ENCODE measurements at regions not wholly inside any gene's neighbourhood (a gene's known extent, or its start where the extent isn't known, plus 50 kb on each side); places are given as distances from the start of the nearest gene placed in this dataset.

GRCh38 chr13:108574856-108575255, 54.6 kb upstream of the MYO16 start:
- TF ChIP-seq CTCF (IDR thresholded peaks at IDR 0.05): no peak
- TF ChIP-seq POLR2AphosphoS5 (IDR thresholded peaks at IDR 0.05): no peak
- no peak for TF ChIP-seq EP300 (IDR thresholded peaks at IDR 0.05)
- no peak for TF ChIP-seq POLR2A (IDR thresholded peaks at IDR 0.05)
